Activated CD8-positive, alpha-beta memory T cell treated with anti-CD3 and anti-CD28 coated beads for 24 hours (primary cell): ENCODE measurements at regions not wholly inside any gene's neighbourhood (a gene's known extent, or its start where the extent isn't known, plus 50 kb on each side); places are given as distances from the start of the nearest gene placed in this dataset.
"Not testable (repeated sequence)": the region's sequence is repeated elsewhere in the genome, so short reads cannot be mapped to it uniquely, and the experiment has no call there.

Experiments used
- DNase-seq: peaks from one replicate; pipeline ENCODE4 v3.0.0-alpha.2; 2020

GRCh38 chr19:28169168-28169887, 1043.6 kb downstream of the UQCRFS1 start:
- DNase-seq, result no peak

GRCh38 chr19:28168557-28168956, 1044.4 kb downstream of the UQCRFS1 start:
- no peak for DNase-seq

GRCh38 chr19:28166025-28166424, 1046.9 kb downstream of the UQCRFS1 start:
- no peak for DNase-seq

- no peak for DNase-seq
Measured at GRCh38 chr19:28164214-28164613, 1048.7 kb downstream of the UQCRFS1 start.

GRCh38 chr19:28159065-28159464, 1053.9 kb downstream of the UQCRFS1 start:
- DNase-seq, result no peak

- DNase-seq, result no peak
Measured at GRCh38 chr19:28155265-28155664, 1057.7 kb downstream of the UQCRFS1 start.

- DNase-seq, result no peak
Measured at GRCh38 chr19:28154077-28154476, 1058.9 kb downstream of the UQCRFS1 start.

GRCh38 chr19:28153123-28153522, 1059.8 kb downstream of the UQCRFS1 start:
- DNase-seq, result no peak

- DNase-seq, result no peak
Measured at GRCh38 chr19:28152195-28152594, 1060.8 kb downstream of the UQCRFS1 start.

- no peak for DNase-seq
Measured at GRCh38 chr19:28150129-28150528, 1062.8 kb downstream of the UQCRFS1 start.

GRCh38 chr19:28148554-28148953, 1064.4 kb downstream of the UQCRFS1 start:
- DNase-seq, result no peak

- no peak for DNase-seq
Measured at GRCh38 chr19:28142258-28142657, 1070.7 kb downstream of the UQCRFS1 start.

- DNase-seq, result no peak
Measured at GRCh38 chr19:28140201-28140600, 1072.8 kb downstream of the UQCRFS1 start.

GRCh38 chr19:28137772-28138171, 1075.2 kb downstream of the UQCRFS1 start:
- no peak for DNase-seq

- no peak for DNase-seq
Measured at GRCh38 chr19:28136796-28137195, 1076.2 kb downstream of the UQCRFS1 start.

- DNase-seq, result no peak
Measured at GRCh38 chr19:28135825-28136224, 1077.1 kb downstream of the UQCRFS1 start.

- no peak for DNase-seq
Measured at GRCh38 chr19:28134311-28134710, 1078.6 kb downstream of the UQCRFS1 start.

- DNase-seq, result not testable (repeated sequence)
Measured at GRCh38 chr19:28130881-28131280, 1082.1 kb downstream of the UQCRFS1 start.

- no peak for DNase-seq
Measured at GRCh38 chr19:28130066-28130511, 1082.9 kb downstream of the UQCRFS1 start.

- no peak for DNase-seq
Measured at GRCh38 chr19:28128341-28128740, 1084.6 kb downstream of the UQCRFS1 start.

GRCh38 chr19:28126135-28126898, 1086.6 kb downstream of the UQCRFS1 start:
- DNase-seq, result no peak

- no peak for DNase-seq
Measured at GRCh38 chr19:28122734-28123133, 1090.2 kb downstream of the UQCRFS1 start.

- no peak for DNase-seq
Measured at GRCh38 chr19:28118235-28118634, 1094.7 kb downstream of the UQCRFS1 start.

- no peak for DNase-seq
Measured at GRCh38 chr19:28117143-28117542, 1095.8 kb downstream of the UQCRFS1 start.
